GM12872 (cell line): ENCODE measurements at regions not wholly inside any gene's neighbourhood (a gene's known extent, or its start where the extent isn't known, plus 50 kb on each side); places are given as distances from the start of the nearest gene placed in this dataset.

ENCODE experiments used
- CTCF ChIP-seq: IDR thresholded peaks from 3 replicates; pipeline ENCODE4 v1.5.1; 2011; ENCODE audit warnings: low read depth, mild to moderate bottlenecking, low read length, moderate library complexity; ENCODE audit not compliant: insufficient read depth

GRCh38 chr13:62060570-62060969 lies 644.9 kb upstream of the PCDH20 start:
- TF ChIP-seq CTCF = no peak

GRCh38 chr13:62057286-62057685 lies 641.6 kb upstream of the PCDH20 start:
- no peak for TF ChIP-seq CTCF

GRCh38 chr13:62049992-62050391 lies 634.3 kb upstream of the PCDH20 start:
- TF ChIP-seq CTCF = no peak

GRCh38 chr13:62046512-62046911 lies 630.9 kb upstream of the PCDH20 start:
- TF ChIP-seq CTCF = no peak

- TF ChIP-seq CTCF = no peak
Measured at GRCh38 chr13:62043600-62043999, 628.0 kb upstream of the PCDH20 start.

GRCh38 chr13:62040806-62041205 lies 625.2 kb upstream of the PCDH20 start:
- TF ChIP-seq CTCF = no peak

GRCh38 chr13:62040078-62040477 lies 624.4 kb upstream of the PCDH20 start:
- TF ChIP-seq CTCF = no peak

GRCh38 chr13:62038214-62038613 lies 622.6 kb upstream of the PCDH20 start:
- TF ChIP-seq CTCF = no peak
